ENCODE measurements at regions not wholly inside any gene's neighbourhood (a gene's known extent, or its start where the extent isn't known, plus 50 kb on each side); places are given as distances from the start of the nearest gene placed in this dataset.

GRCh38 chr1:38475624-38476005 lies 384.0 kb downstream of the RRAGC start:
- H3K4me3 ChIP-seq (ENCODE audit: low read length in 2 of 2), result no peak overlapping the region
- no peak overlapping the region for H3K27ac ChIP-seq (ENCODE audit: low read depth in 1 of 2, low read length in 2 of 2)
- intact Hi-C loops (cut with DNase I), result no loop called here
- WGBS, 2 donors, result 45 to 60% methylated on average over 6 of the region's 6 CpGs
- no peaks in the 10 kb centered on the region for H3K27me3 ChIP-seq (ENCODE audit: control insufficient read depth in 1 of 2, insufficient read depth in 2 of 2, low read length in 1 of 2)
- no peaks in the 10 kb centered on the region for H3K36me3 ChIP-seq (ENCODE audit: control insufficient read depth in 1 of 2, insufficient read depth in 2 of 2, low read length in 1 of 2)
- no peak for ATAC-seq (ENCODE audit: low FRiP score)
- DNase-seq, result no peak
- H3K4me1 ChIP-seq (ENCODE audit: control insufficient read depth in 1 of 2, insufficient read depth in 2 of 2, low read length in 2 of 2), result no peaks in the 10 kb centered on the region
- peaks cover 2% of the 10 kb centered on the region for H3K9me3 ChIP-seq (ENCODE audit: control insufficient read depth, low read length)

GRCh38 chr1:38474738-38475623 lies 384.6 kb downstream of the RRAGC start:
- ATAC-seq (ENCODE audit: low FRiP score) (no peak), DNase-seq (no peak)
- Histone ChIP-seq H3K4me1 (ENCODE audit: control insufficient read depth in 1 of 2, insufficient read depth in 2 of 2, low read length in 2 of 2) (no peaks in the 10 kb centered on the region), H3K9me3 (ENCODE audit: control insufficient read depth, low read length) (no peaks in the 10 kb centered on the region), H3K27me3 (ENCODE audit: control insufficient read depth in 1 of 2, insufficient read depth in 2 of 2, low read length in 1 of 2) (no peaks in the 10 kb centered on the region), H3K27ac (ENCODE audit: low read depth in 1 of 2, low read length in 2 of 2) (no peak overlapping the region), H3K4me3 (ENCODE audit: low read length in 2 of 2) (no peak overlapping the region), H3K36me3 (ENCODE audit: control insufficient read depth in 1 of 2, insufficient read depth in 2 of 2, low read length in 1 of 2) (no peaks in the 10 kb centered on the region)
- intact Hi-C loops (cut with DNase I), result no loop called here
- 44 to 49% methylated on average over 18 of the region's 18 CpGs for WGBS, 2 donors

GRCh38 chr1:38466487-38466886 lies 393.1 kb downstream of the RRAGC start:
- ATAC-seq (ENCODE audit: low FRiP score), result no peak
- Histone ChIP-seq H3K4me1 (ENCODE audit: control insufficient read depth in 1 of 2, insufficient read depth in 2 of 2, low read length in 2 of 2) (no peaks in the 10 kb centered on the region), H3K36me3 (ENCODE audit: control insufficient read depth in 1 of 2, insufficient read depth in 2 of 2, low read length in 1 of 2) (no peaks in the 10 kb centered on the region), H3K9me3 (ENCODE audit: control insufficient read depth, low read length) (peaks cover 2% of the 10 kb centered on the region), H3K27me3 (ENCODE audit: control insufficient read depth in 1 of 2, insufficient read depth in 2 of 2, low read length in 1 of 2) (peaks cover 0 to 4% of the 10 kb centered on the region in 2 donors), H3K4me3 (ENCODE audit: low read length in 2 of 2) (no peak overlapping the region), H3K27ac (ENCODE audit: low read depth in 1 of 2, low read length in 2 of 2) (no peak overlapping the region)
- WGBS, 2 donors, result 82% methylated on average over 2 of the region's 2 CpGs
- intact Hi-C loops (cut with DNase I), result no loop called here
- no peak for DNase-seq

DNA sequence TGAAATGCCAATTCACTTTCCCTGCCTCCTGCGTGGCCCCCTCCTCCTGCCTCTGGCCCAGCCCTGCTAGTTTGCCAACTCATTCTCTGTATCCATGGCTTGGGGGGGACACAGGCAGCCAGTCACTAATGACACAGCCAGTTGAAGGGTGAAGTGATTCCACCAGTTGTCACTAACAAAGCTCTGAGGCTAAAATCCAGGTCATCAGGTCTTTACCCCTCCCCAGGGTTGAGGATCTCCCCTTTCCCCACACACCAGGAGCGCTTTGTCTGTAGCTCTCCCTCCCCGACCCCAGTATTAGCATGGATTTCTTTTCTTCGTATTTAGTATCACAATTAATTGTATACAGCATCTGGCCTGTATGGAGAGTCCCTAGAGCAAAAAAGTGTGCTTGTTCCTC lies 394.1 kb downstream of the RRAGC start:
- 55 to 61% methylated on average over 4 of the region's 4 CpGs for WGBS, 2 donors
- intact Hi-C loops (cut with DNase I), result no loop called here

DNA sequence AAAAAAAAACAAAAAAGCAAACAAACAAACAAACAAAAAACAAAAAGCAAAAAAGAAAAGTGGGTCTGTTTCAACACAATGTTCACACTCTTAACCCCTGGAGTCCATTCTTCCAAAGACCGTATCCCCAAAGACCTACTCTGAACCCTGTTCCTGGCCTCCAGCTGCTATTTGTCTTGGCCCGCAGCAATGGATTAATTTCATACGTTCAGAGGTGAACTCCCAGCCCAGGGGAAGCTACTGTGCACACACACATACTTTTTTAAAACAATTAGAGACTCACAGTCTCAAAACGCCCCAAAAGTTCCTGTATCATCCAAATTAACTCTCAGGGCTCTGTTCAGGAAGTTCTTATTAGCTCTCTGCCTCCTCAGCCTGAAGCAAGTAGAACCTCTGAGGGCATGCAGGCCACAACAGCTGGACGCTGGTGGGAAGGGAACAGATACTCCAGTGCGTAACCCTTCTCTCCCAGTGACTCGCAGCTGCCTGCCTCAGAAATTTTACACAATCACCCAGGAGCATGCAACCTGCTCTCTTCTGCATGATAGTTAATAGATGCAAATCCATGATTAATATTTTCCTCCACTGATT lies 395.4 kb downstream of the RRAGC start:
- no peaks in the 10 kb centered on the region for H3K4me1 ChIP-seq (ENCODE audit: control insufficient read depth in 1 of 2, insufficient read depth in 2 of 2, low read length in 2 of 2)
- no peak overlapping the region for H3K4me3 ChIP-seq (ENCODE audit: low read length in 2 of 2)
- H3K27ac ChIP-seq (ENCODE audit: low read depth in 1 of 2, low read length in 2 of 2), result no peak overlapping the region
- 37 to 39% methylated on average over 7 of the region's 7 CpGs for WGBS, 2 donors
- H3K27me3 ChIP-seq (ENCODE audit: control insufficient read depth in 1 of 2, insufficient read depth in 2 of 2, low read length in 1 of 2), result peaks cover 0 to 4% of the 10 kb centered on the region in 2 donors
- no peaks in the 10 kb centered on the region for H3K36me3 ChIP-seq (ENCODE audit: control insufficient read depth in 1 of 2, insufficient read depth in 2 of 2, low read length in 1 of 2)
- peaks cover 4% of the 10 kb centered on the region for H3K9me3 ChIP-seq (ENCODE audit: control insufficient read depth, low read length)
- no peak for DNase-seq
- intact Hi-C loops (cut with DNase I), result no loop called here
- ATAC-seq (ENCODE audit: low FRiP score), result no peak

More for the DNA sequence above, 394.1 kb downstream of the RRAGC start:
- H3K4me1 ChIP-seq (ENCODE audit: control insufficient read depth in 1 of 2, insufficient read depth in 2 of 2, low read length in 2 of 2), result no peaks in the 10 kb centered on the region
- no peaks in the 10 kb centered on the region for H3K36me3 ChIP-seq (ENCODE audit: control insufficient read depth in 1 of 2, insufficient read depth in 2 of 2, low read length in 1 of 2)
- H3K4me3 ChIP-seq (ENCODE audit: low read length in 2 of 2), result no peak overlapping the region
- H3K27ac ChIP-seq (ENCODE audit: low read depth in 1 of 2, low read length in 2 of 2), result no peak overlapping the region
- ATAC-seq (ENCODE audit: low FRiP score) (no peak), DNase-seq (no peak)
- H3K27me3 ChIP-seq (ENCODE audit: control insufficient read depth in 1 of 2, insufficient read depth in 2 of 2, low read length in 1 of 2), result peaks cover 0 to 4% of the 10 kb centered on the region in 2 donors
- H3K9me3 ChIP-seq (ENCODE audit: control insufficient read depth, low read length), result peaks cover 2% of the 10 kb centered on the region

GRCh38 chr1:38463074-38463473 lies 396.5 kb downstream of the RRAGC start:
- H3K36me3 ChIP-seq (ENCODE audit: control insufficient read depth in 1 of 2, insufficient read depth in 2 of 2, low read length in 1 of 2), result no peaks in the 10 kb centered on the region
- intact Hi-C loops (cut with DNase I), result no loop called here
- ATAC-seq (ENCODE audit: low FRiP score), result no peak

DNA sequence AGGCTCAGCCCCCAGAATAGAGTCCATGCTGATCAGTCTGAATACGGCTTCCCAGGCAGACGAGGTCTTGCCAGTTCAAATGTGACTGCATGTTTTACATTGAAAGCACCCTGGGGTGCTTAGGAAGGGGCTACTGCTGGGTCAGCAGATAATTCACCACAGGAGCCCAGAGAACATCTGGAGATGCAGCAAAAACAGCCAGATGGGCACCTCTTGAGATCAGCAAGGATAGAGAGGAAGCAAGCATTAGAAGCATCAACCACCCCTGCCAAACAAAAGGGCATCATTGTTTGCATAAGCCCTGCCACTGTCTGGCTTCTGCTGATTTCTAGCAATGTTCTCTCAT lies 403.1 kb downstream of the RRAGC start:
- Histone ChIP-seq H3K9me3 (ENCODE audit: control insufficient read depth, low read length) (peaks cover 1% of the 10 kb centered on the region), H3K27ac (ENCODE audit: low read depth in 1 of 2, low read length in 2 of 2) (no peak overlapping the region), H3K27me3 (ENCODE audit: control insufficient read depth in 1 of 2, insufficient read depth in 2 of 2, low read length in 1 of 2) (no peaks in the 10 kb centered on the region), H3K4me1 (ENCODE audit: control insufficient read depth in 1 of 2, insufficient read depth in 2 of 2, low read length in 2 of 2) (no peaks in the 10 kb centered on the region), H3K36me3 (ENCODE audit: control insufficient read depth in 1 of 2, insufficient read depth in 2 of 2, low read length in 1 of 2) (no peaks in the 10 kb centered on the region), H3K4me3 (ENCODE audit: low read length in 2 of 2) (no peak overlapping the region)
- no peak for ATAC-seq (ENCODE audit: low FRiP score)
- no peak for DNase-seq
- intact Hi-C loops (cut with DNase I), result no loop called here
- WGBS, 2 donors, result 54 to 61% methylated on average over 2 of the region's 2 CpGs

More at GRCh38 chr1:38463074-38463473, 396.5 kb downstream of the RRAGC start:
- DNase-seq, result no peak
- Histone ChIP-seq H3K27me3 (ENCODE audit: control insufficient read depth in 1 of 2, insufficient read depth in 2 of 2, low read length in 1 of 2) (peaks cover 0 to 4% of the 10 kb centered on the region in 2 donors), H3K27ac (ENCODE audit: low read depth in 1 of 2, low read length in 2 of 2) (no peak overlapping the region), H3K4me3 (ENCODE audit: low read length in 2 of 2) (no peak overlapping the region), H3K4me1 (ENCODE audit: control insufficient read depth in 1 of 2, insufficient read depth in 2 of 2, low read length in 2 of 2) (no peaks in the 10 kb centered on the region), H3K9me3 (ENCODE audit: control insufficient read depth, low read length) (peaks cover 4% of the 10 kb centered on the region)

DNA sequence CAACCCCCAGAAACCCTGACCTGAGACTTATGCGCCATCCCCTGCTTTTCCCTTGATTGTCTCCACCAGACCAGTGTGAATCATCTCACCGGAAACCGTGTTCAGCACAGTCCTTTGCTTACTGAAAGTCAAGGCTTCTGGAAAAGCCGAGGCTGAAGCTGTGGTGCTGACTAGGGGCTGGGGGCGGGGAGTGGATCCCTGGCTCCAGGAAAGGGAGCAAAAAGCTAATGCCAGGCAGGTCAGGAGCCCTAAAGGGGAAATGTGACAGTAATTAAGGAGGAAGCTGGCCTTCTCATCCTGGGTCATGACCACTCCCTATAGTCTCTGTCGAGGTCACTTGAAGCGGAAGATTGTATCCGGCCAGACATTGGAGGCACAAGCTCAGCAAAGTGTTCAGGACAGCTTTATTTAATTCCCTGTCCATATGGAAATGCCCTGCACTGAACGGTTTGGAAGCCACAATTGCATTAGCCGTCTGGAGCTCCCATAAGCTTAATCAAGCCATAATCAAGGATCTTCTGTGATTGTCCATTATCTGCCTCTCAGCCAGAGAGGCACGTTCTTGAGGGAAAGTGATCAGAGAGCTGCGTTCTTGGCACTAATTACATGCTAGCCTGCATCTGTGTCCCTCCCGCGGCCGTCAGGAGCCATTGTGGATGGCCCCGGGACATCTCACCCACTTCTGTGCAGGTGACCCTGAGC lies 403.6 kb downstream of the RRAGC start:
- Histone ChIP-seq H3K27ac (ENCODE audit: low read depth in 1 of 2, low read length in 2 of 2) (no peak overlapping the region), H3K9me3 (ENCODE audit: control insufficient read depth, low read length) (peaks cover 1% of the 10 kb centered on the region), H3K27me3 (ENCODE audit: control insufficient read depth in 1 of 2, insufficient read depth in 2 of 2, low read length in 1 of 2) (no peaks in the 10 kb centered on the region), H3K4me1 (ENCODE audit: control insufficient read depth in 1 of 2, insufficient read depth in 2 of 2, low read length in 2 of 2) (no peaks in the 10 kb centered on the region), H3K4me3 (ENCODE audit: low read length in 2 of 2) (no peak overlapping the region), H3K36me3 (ENCODE audit: control insufficient read depth in 1 of 2, insufficient read depth in 2 of 2, low read length in 1 of 2) (no peaks in the 10 kb centered on the region)
- intact Hi-C loops (cut with DNase I), result no loop called here
- no peak for ATAC-seq (ENCODE audit: low FRiP score)
- no peak for DNase-seq
- WGBS, 2 donors, result 59 to 66% methylated on average over 16 of the region's 16 CpGs

Data from aorta (tissue), 5 donors.